Motor neuron (in vitro differentiated cells): ENCODE measurements at regions not wholly inside any gene's neighbourhood (a gene's known extent, or its start where the extent isn't known, plus 50 kb on each side); places are given as distances from the start of the nearest gene placed in this dataset.

Experiments
- ATAC-seq, 8 experiments: fragments of 200-7000 bp; cut with Tn5 transposase; replicated peaks in 6 of 8; 2 replicates each; pipeline ENCODE4 v1.8.0; 2021; ENCODE audit warnings: mild to moderate bottlenecking in 8 of 8, moderate library complexity in 8 of 8
- H3K27ac ChIP-seq, 2 donors: fragments of 250-450 bp; sonication (Bioruptor Pico); 2 replicates each; pipeline ENCODE4 v1.9.0; 2021; ENCODE audit warnings: antibody characterized with exemption in 2 of 2, mild to moderate bottlenecking in 2 of 2, moderate library complexity in 1 of 2
- H3K4me1 ChIP-seq, 2 donors: fragments of 250-450 bp; sonication (Bioruptor Pico); replicated peaks in 1 of 2; 2 replicates each; pipeline ENCODE4 v1.6.1; 2021; ENCODE audit warnings: antibody characterized with exemption in 2 of 2, mild to moderate bottlenecking in 2 of 2, moderate library complexity in 1 of 2
- H3K4me3 ChIP-seq, 5 donors: fragments of 250-450 bp; sonication (Bioruptor Pico); 2 replicates each; pipeline ENCODE4 v1.9.0; 2021; ENCODE audit warnings: antibody characterized with exemption in 5 of 5, mild to moderate bottlenecking in 5 of 5, moderate library complexity in 4 of 5
- WGBS, 10 experiments: fragments of 450-650 bp; shearing (Covaris generic); methylation state at CpG; one replicate each; pipeline ENCODE4 v1.0.0; 2022; 5-methylcytosine and 5-hydroxymethylcytosine counted together
- in situ Hi-C, 9 experiments: fragments of 400-800 bp; cut with MboI; loops; one replicate each; pipeline ENCODE4 v1.15.0; 2021; ENCODE audit warnings: low sequenced_read_pairs in 9 of 9, low pct_unique_long_range_greater_than_20kb in 2 of 9; ENCODE audit not compliant: unreplicated experiment in 9 of 9

DNA sequence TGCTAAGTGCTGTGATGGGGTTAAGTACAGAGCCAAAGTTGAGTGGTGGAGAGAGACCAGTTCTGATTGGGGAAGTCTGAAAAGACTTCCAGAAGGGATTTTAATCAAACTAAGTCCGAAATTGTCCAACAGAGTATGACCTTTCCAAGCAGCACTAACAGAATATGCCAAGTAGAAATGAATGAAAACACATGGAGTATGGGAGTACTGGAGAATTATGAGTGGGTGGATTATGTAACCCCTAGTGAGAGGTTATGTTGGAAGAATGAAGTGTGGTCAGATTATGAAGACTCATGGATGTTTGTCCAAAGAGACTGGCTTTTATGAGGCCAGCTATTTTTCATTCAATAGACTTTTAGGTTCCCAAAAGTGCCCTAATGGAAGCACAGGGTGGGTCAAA is 94.0 kb upstream of the PLEKHA5 start:
- H3K27ac ChIP-seq: no peak overlapping the region
- in situ Hi-C loops: no loop called here
- H3K4me3 ChIP-seq: no peak overlapping the region
- 0 to 91% (median 47%) methylated on average over 1 of the region's 1 CpG; no CpG with 5 or more reads in 4 of the 10 experiments for WGBS, 10 experiments
- H3K4me1 ChIP-seq: peaks cover 0 to 11% of the 10 kb centered on the region in 2 donors
- no peak for ATAC-seq

DNA sequence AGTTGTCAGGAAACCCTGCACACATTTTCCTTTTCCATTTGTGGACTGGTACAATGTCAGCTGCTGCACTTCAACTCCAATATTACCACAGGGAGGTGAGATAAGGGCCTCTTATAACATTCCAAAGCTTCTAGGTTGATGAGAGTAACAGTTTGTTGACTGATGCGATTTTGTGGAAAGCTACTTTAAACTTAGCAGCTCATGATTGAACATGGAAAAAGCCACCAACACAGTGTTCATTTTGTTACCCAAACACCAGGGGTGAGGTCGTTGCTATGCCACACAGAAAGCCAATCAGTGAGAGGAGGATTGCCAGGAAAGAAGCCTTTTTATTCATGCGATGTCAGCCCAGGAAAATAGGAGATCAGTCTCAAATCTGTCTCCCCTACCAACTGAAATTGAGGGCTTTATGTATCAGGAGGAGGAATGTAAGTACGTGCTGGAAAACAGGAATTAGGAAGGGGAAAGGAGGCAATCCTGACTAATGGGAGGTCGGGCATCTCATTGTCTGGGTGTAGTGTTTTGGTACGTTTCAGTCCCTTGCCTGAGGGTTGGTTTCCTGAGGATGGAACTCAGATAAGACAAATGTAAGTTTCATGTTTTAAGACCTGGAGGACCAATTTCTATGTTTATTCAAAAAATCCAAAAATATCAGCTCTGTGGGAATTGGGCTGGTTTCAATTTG is 92.7 kb upstream of the PLEKHA5 start:
- H3K27ac ChIP-seq: no peak overlapping the region
- H3K4me1 ChIP-seq: peaks cover 0 to 11% of the 10 kb centered on the region in 2 donors
- WGBS, 10 experiments: 33 to 93% (median 67%) methylated on average over 1 to 6 of the region's 6 CpGs; no CpG with 5 or more reads in 1 of the 10 experiments
- in situ Hi-C loops: no loop called here
- H3K4me3 ChIP-seq: no peak overlapping the region
- peak in 1 of 8 experiments; percentile 57 for ATAC-seq

DNA sequence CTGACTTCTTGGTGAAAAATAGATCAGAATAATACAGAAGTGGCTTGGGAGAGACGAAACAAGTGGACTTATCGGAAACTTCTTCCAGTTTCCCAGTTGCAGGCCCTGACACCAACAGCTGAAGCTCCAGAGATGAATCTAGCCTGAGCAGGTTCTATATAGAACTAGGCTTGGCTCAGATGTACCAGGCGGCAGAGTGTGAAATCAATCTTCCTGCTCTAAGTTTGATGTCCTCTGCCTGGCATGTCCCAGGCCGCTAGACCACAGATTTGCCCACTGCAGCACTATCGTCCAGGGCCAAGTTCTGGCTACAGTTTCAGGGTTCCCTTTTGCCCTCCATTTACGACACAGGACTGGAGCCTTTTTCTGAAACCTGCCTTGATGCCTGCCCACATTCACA is 91.3 kb upstream of the PLEKHA5 start:
- Histone ChIP-seq H3K4me1 (peaks cover 0 to 11% of the 10 kb centered on the region in 2 donors), H3K4me3 (no peak overlapping the region), H3K27ac (no peak overlapping the region)
- WGBS, 10 experiments: 0 to 100% (median 75%) methylated on average over 1 to 5 of the region's 6 CpGs; no CpG with 5 or more reads in 1 of the 10 experiments
- in situ Hi-C loops: no loop called here
- no peak for ATAC-seq

DNA sequence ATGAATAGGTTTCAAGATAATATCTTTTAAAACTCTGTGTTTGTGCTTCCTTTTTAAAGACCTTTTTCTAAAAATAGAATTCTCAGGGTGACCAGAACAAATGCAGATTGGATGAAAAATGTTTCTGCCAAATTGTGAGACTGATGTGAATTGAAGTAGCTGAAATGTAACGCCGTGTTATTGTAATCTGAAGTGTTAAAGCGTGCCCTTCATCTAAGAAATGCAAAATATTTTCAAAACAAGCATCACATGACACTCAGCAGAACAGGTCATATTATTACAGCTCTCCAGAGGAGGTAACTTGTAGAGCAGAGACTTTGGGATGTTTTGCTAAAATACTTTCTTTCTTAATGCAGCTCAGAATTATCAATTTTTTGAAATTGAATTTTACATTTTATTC is 90.0 kb upstream of the PLEKHA5 start:
- in situ Hi-C loops: no loop called here
- Histone ChIP-seq H3K4me1 (peaks cover 0 to 11% of the 10 kb centered on the region in 2 donors), H3K4me3 (no peak overlapping the region), H3K27ac (no peak overlapping the region)
- WGBS, 10 experiments: 33 to 77% (median 62%) methylated on average over 3 of the region's 3 CpGs; no CpG with 5 or more reads in 2 of the 10 experiments
- ATAC-seq: no peak

DNA sequence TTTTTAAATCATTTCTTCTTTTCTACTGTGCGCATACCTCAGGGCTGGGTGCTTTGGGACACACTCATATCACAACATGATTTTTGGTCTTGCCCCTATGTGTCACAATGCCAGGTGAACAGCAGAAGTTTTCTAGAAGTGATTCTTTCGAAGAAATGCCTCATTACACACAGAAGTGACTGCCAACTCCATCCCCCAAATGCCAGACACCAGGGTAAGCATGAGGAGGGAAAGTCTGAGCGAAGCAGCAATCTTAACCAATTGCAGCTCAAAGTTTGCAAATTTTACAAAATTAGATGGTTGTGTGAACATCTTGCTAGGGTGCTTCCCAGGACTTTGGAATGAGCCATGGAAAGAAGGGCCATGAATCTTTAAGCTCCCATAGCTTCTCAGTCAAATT is 87.3 kb upstream of the PLEKHA5 start:
- Histone ChIP-seq H3K4me1 (peaks cover 0 to 11% of the 10 kb centered on the region in 2 donors), H3K27ac (no peak overlapping the region), H3K4me3 (no peak overlapping the region)
- in situ Hi-C loops: no loop called here
- WGBS, 10 experiments: 53 to 100% (median 100%) methylated on average over 1 to 3 of the region's 3 CpGs; no CpG with 5 or more reads in 2 of the 10 experiments
- ATAC-seq: no peak

DNA sequence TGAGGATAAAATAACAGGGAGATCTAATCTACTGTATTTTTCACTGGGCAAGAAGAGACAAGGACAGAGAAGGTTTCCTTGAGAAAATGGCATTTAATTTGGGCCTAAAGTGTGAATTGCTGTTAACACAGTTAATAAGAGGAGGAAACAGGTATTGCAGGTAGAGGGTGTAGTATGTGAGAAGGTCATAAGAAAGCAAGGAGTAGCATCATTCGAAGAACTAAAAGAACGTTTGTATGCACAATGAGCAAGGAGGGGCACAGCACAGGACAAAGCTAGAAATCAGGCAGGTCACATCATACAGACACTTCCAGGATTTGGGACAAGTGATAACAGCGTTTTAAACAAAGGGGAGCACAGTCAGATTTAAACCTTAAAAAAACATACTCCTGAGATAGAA is 85.1 kb upstream of the PLEKHA5 start:
- ATAC-seq: no peak
- in situ Hi-C loops: no loop called here
- Histone ChIP-seq H3K4me3 (no peak overlapping the region), H3K27ac (no peak overlapping the region), H3K4me1 (peaks cover 0 to 7% of the 10 kb centered on the region in 2 donors)
- WGBS, 10 experiments: 28 to 62% (median 49%) methylated on average over 2 to 3 of the region's 3 CpGs

DNA sequence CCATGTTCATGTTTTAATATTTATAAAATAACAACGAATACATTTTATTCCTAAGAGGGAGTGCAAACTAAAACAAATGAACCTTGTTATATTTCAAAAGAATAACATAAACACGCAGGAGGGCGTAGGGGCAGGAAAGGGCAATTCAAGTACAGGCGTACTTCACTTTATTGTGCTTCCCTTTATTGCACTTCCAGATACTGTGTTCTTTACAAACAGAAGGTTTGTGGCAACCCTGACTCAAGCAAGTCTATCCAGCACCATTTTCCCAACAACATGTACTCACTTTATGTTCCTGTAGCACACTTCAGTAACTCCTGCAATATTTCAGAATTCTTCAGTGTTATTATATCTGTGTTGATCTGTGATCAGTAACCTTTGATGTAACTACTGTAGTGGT is 84.6 kb upstream of the PLEKHA5 start:
- in situ Hi-C loops: no loop called here
- no peak overlapping the region for H3K4me3 ChIP-seq
- no peak overlapping the region for H3K27ac ChIP-seq
- WGBS, 10 experiments: 64 to 100% (median 95%) methylated on average over 2 to 4 of the region's 4 CpGs
- peaks cover 0 to 3% of the 10 kb centered on the region in 2 donors for H3K4me1 ChIP-seq
- ATAC-seq: no peak

DNA sequence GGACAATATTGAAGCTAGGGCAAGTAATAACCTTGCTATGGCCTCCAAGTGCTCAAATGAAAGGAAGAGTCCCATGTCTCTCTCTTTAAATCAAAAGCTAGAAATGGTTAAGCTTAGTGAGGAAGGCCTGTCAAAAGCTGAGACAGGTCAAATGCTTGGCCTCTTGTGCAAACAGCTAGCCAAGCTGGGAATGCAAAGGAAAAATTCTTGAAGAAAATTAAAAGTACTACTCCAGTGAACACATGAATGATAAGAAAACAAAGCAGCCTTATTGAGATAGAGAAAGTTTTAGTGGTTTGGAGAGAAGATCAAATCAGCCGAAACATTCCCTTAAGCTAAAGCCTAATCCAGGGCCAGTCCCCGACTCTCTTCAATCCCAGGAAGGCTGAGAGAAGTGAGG is 84.1 kb upstream of the PLEKHA5 start:
- 57 to 100% (median 87%) methylated on average over 1 to 2 of the region's 2 CpGs; no CpG with 5 or more reads in 3 of the 10 experiments for WGBS, 10 experiments
- no peak overlapping the region for H3K27ac ChIP-seq
- no peak for ATAC-seq
- no peaks in the 10 kb centered on the region for H3K4me1 ChIP-seq
- in situ Hi-C loops: no loop called here
- H3K4me3 ChIP-seq: no peak overlapping the region

DNA sequence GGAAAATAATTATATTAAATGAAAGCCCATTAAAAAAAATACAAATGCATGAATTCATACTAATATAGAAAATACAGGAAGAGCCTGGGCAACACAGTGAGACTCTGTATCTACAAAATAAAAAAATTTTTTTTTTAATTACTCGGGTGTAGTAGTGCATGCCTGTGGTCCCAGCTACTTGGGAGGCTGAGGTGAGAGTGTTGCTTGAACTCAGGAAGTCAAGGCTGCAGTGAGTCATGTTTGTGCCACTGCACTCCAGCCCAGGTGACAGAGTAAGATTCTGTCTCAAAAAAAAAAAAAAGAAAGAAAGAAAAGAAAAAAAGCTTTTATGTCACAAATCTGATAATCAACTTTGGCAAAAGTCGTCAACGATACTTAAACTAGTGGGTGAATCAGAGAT is 80.6 kb upstream of the PLEKHA5 start:
- no peak for ATAC-seq
- no peak overlapping the region for H3K4me3 ChIP-seq
- H3K27ac ChIP-seq: no peak overlapping the region
- WGBS, 10 experiments: 63 to 100% (median 100%) methylated on average over 1 to 3 of the region's 3 CpGs
- H3K4me1 ChIP-seq: no peaks in the 10 kb centered on the region
- in situ Hi-C loops: no loop called here

DNA sequence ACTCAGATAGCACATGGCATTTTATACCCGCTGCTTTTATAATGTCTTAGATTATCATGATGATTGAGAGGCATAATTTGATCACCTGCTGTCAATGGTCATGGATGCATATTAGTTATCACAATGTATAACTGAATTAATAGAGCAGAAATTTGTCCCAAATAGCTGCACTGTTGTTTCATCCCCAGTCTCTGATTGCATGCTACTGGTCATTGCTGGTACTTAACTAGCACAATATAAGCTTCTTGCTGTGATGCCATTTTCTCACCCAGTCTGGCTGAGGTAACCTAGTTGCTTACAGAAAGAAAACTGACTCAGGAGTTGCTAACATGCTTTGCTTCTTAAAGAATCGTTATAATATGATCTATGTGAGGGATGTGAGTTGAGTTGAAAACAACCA is 76.8 kb upstream of the PLEKHA5 start:
- Histone ChIP-seq H3K27ac (no peak overlapping the region), H3K4me1 (no peaks in the 10 kb centered on the region), H3K4me3 (no peak overlapping the region)
- no peak for ATAC-seq
- WGBS, 10 experiments: 0 to 100% (median 42%) methylated on average over 1 to 2 of the region's 2 CpGs; no CpG with 5 or more reads in 1 of the 10 experiments
- in situ Hi-C loops: no loop called here

DNA sequence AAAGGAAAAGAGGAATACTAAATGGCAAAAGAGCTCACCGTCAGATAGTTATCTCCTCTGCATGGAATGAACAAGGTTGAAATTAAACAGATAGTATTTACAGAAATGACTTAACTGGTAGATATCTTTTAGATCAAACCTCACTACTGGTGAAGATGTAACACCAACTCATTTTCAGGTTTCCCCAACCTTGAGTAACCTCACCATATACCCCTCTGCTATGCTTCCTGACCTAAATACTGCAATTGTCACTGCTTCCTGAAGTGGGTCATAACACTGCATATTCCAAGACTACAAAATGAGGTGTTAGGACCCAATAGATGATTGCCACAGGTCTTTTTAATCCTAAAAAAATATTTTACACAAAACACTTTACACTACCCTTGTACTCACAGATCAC is 76.3 kb upstream of the PLEKHA5 start:
- WGBS, 10 experiments: 86 to 100% (median 100%) methylated on average over 1 of the region's 1 CpG; no CpG with 5 or more reads in 1 of the 10 experiments
- H3K27ac ChIP-seq: no peak overlapping the region
- in situ Hi-C loops: no loop called here
- ATAC-seq: no peak
- peaks cover 0 to under 1% of the 10 kb centered on the region in 2 donors for H3K4me1 ChIP-seq
- H3K4me3 ChIP-seq: no peak overlapping the region

DNA sequence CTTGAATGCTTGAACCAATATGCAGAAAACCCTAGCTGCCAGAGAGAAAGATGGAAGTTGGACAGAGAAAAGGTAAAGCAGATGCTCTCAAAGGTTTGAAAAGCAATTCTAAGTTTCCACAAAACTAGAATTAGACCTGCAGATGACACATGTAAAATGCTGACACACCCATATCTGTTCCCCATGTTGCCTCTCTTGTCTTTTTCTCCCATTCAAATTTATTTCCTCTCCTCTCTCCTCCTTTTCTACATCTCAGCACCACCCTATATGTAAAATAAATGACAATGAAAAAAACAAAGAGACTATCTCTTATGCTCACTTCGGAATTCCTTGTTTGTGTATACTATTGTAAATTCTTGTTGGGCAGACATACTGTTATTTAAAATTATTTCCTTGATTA is 75.5 kb upstream of the PLEKHA5 start:
- 18 to 100% (median 58%) methylated on average over 1 of the region's 1 CpG for WGBS, 10 experiments
- Histone ChIP-seq H3K4me1 (peaks cover 0 to 7% of the 10 kb centered on the region in 2 donors), H3K4me3 (no peak overlapping the region), H3K27ac (no peak overlapping the region)
- ATAC-seq: peak in 1 of 8 experiments; percentile 91
- in situ Hi-C loops: no loop called here

DNA sequence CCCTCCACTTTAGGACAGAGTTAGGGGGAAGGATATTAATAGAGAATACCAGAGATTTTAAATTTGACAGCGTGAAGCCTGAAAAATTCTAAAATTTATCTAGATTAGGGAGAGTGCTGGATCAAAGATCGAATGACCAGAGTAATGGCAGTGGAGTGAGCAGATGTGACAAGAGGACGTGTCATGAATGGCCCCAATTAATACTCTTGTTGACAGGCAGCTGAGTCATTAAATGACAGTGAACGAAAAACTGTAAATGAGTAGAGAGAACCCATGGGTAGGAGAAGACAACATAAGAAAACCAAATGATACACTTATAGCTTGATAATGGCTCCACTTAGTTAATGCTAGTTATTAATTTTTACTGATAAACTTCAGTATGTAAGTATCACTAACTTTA is 73.9 kb upstream of the PLEKHA5 start:
- Histone ChIP-seq H3K4me3 (no peak overlapping the region), H3K27ac (no peak overlapping the region), H3K4me1 (peaks cover 0 to 7% of the 10 kb centered on the region in 2 donors)
- WGBS, 10 experiments: 42 to 90% (median 84%) methylated on average over 2 to 4 of the region's 4 CpGs; no CpG with 5 or more reads in 2 of the 10 experiments
- ATAC-seq: no peak
- in situ Hi-C loops: no loop called here
